Activated CD8-positive, alpha-beta memory T cell treated with anti-CD3 and anti-CD28 coated beads, Interleukin-2, amount 50 U/mL, for 4 hours (primary cell): ENCODE measurements at regions not wholly inside any gene's neighbourhood (a gene's known extent, or its start where the extent isn't known, plus 50 kb on each side); places are given as distances from the start of the nearest gene placed in this dataset.

Experiments
- DNase-seq: peaks from one replicate; pipeline ENCODE4 v3.0.0-alpha.2; 2020

DNA sequence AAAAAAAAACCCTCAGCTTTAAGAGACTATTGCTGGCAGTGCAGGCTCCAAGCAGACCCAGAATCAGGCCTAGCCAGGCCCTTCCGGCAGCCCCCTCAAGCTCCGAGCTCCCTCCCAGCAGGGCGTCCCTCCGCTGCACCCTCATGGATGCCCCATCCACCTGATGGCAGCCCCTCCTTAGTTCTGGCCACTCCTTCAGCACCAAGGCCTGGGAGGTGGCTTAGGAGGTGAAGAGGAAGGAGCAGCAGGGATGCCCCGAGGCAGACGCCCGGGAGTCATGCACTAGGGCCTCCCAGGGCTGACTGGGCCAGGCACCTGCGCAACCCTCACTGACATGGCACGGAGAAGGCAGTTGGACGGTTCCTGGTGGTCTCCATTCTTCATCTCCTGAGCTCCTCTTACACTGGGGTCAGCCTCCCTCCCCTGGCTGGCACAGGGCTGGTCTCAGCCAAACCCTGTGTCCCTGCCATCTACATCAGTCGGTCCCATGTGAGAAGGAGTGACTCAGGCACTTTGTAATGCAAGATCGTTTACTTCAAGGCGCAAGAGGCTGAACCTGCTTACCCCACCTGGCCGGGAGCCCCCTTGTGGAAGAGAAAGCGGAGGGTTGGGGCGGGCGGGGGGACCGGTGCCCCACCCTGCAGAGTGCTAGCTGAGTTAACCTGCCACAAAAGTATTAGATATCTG, 53.5 kb upstream of the ID2 start:
- no peak for DNase-seq

DNA sequence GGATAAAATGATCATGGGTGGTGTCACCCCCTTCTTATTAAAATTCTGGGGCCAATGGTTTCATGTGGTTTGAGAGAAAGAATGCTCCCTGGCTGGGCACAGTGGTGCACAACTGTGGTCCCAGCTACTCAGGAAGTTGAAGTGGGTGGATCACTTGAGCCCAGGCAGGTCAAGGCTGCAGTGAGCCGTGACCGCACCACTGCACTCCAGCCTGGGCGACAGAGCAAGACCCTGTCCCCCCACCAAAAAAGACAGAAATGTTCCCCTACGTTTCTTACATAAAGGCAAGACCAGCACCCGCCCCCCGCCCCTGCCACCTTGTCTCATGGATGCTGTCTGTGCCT, 53.0 kb upstream of the ID2 start:
- DNase-seq: no peak

DNA sequence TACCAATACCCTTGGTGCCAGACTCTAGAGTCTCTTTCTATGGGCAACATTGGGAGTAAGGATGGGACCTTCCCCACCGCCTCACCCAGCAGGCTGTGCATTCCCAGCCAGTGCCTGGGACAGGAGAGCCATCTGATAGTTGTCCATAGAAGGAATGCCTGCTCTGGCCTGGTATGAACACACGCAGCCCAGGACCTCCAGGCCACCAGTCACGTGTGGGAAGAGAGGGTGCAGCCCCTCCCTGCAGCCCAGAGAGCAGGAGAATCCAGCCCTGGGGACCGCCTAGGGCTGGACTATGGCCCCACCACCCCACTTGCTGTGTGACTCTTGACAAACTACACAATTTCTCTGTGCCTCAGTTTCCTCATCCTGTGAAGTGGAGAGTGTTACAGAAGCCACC, 52.5 kb upstream of the ID2 start:
- DNase-seq: no peak

DNA sequence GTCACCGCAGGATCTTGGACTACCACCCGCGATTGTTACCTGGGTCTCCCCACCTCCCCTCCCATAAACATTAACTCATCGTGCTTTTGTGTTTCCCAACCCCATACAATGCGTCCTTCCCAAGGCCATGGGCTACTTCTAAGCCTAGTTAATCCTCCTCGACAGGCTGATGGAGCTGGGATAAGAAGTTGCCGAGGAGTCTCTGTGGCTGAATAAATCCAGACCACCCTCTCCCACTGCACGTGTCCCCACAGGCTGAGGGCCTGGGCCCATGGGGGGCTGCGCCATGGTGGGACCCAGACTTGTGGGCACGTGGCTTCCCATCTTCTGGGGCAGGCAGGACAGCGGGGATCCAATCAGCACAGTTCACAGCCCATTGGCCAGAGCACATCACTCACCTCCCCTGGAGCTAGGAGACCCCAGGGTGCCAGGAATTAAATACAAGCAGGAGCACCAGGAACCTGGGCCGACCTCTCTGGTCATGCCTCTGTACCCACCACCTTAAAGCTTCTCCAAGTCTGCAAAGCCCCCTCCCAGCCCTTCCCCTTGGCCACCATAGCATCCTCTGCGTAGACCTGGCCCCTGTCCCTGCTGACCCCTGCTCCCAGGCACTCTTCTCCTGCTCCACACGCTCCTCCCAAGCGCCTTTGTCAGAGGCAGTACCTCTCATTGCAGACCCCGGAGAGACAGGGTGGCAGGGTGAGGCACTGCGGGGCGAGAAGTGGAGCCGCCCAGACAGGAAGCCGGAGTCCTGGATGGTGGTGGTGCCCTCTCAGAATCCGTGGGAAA, 51.0 kb upstream of the ID2 start:
- no peak for DNase-seq

DNA sequence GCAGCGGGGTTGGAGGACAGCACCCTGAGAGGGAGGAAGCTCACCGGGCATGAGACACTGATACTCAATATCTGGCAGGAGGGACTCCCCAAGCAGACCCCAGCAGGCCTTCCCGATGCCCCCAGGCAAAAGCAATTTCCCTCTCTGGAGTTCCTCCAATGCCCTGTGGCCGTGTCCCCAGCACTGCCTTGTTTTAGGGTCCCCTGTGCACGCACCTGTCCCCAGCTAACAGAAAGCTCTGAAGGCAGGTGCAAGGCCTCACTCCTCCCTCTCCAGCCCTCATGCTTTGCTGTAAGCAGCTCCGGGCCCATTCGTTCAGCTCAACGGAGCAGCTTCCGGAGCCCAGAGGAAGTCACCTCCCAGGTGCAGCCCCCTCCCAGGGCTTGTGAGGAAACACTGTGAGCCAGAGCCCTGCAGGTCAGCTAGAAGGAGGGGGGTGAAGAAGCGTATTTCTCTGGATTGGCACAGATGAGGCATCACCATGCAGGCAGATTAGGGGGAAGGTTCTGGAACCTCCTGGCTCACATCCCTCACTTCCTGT, 50.3 kb upstream of the ID2 start:
- no peak for DNase-seq
